ENCODE measurements at regions not wholly inside any gene's neighbourhood (a gene's known extent, or its start where the extent isn't known, plus 50 kb on each side); places are given as distances from the start of the nearest gene placed in this dataset.

GRCh38 chr12:89134213-89134770 is 218.0 kb downstream of the DUSP6 start:
- no peak for DNase-seq (ENCODE audit: low spot score)
- TF ChIP-seq CTCF (IDR thresholded peaks at IDR 0.05; ENCODE audit: extremely low read depth, missing control alignments), result no peak

- TF ChIP-seq CTCF (IDR thresholded peaks at IDR 0.05; ENCODE audit: extremely low read depth, missing control alignments), result no peak
- no peak for DNase-seq (ENCODE audit: low spot score)
Observed at GRCh38 chr12:89129167-89129870, 223.0 kb downstream of the DUSP6 start.

- DNase-seq (ENCODE audit: low spot score), result no peak
- TF ChIP-seq CTCF (IDR thresholded peaks at IDR 0.05; ENCODE audit: extremely low read depth, missing control alignments), result no peak
Observed at GRCh38 chr12:89126712-89127111, 225.6 kb downstream of the DUSP6 start.

- no peak for DNase-seq (ENCODE audit: low spot score)
- no peak for TF ChIP-seq CTCF (IDR thresholded peaks at IDR 0.05; ENCODE audit: extremely low read depth, missing control alignments)
Observed at GRCh38 chr12:89122852-89123251, 229.4 kb downstream of the DUSP6 start.

GRCh38 chr12:89117448-89118034 is 234.8 kb downstream of the DUSP6 start:
- no peak for TF ChIP-seq CTCF (IDR thresholded peaks at IDR 0.05; ENCODE audit: extremely low read depth, missing control alignments)
- no peak for DNase-seq (ENCODE audit: low spot score)

- no peak for DNase-seq (ENCODE audit: low spot score)
- no peak for TF ChIP-seq CTCF (IDR thresholded peaks at IDR 0.05; ENCODE audit: extremely low read depth, missing control alignments)
Observed at GRCh38 chr12:89111964-89112363, 240.3 kb downstream of the DUSP6 start.

GRCh38 chr12:89108265-89108664 is 244.0 kb downstream of the DUSP6 start:
- DNase-seq (ENCODE audit: low spot score), result no peak
- TF ChIP-seq CTCF (IDR thresholded peaks at IDR 0.05; ENCODE audit: extremely low read depth, missing control alignments), result no peak

Measured in GM20000 (cell line).